GDM1 (cell line): ENCODE measurements at regions not wholly inside any gene's neighbourhood (a gene's known extent, or its start where the extent isn't known, plus 50 kb on each side); places are given as distances from the start of the nearest gene placed in this dataset.

Experiments used
- DNase-seq: peaks from one replicate; lab custom pipeline; 2025; lab: John Stamatoyannopoulos, UW

GRCh38 chr5:173763410-173763809 is 124.7 kb upstream of the CPEB4 start:
- DNase-seq, result no peak

GRCh38 chr5:173764332-173765028 is 123.7 kb upstream of the CPEB4 start:
- DNase-seq, result peak; percentile 8

- DNase-seq, result no peak
Measured at GRCh38 chr5:173765029-173765644, 123.0 kb upstream of the CPEB4 start.

- DNase-seq, result no peak
Measured at GRCh38 chr5:173765661-173766060, 122.5 kb upstream of the CPEB4 start.

GRCh38 chr5:173767574-173768266 is 120.4 kb upstream of the CPEB4 start:
- DNase-seq, result no peak

GRCh38 chr5:173768267-173768806 is 119.8 kb upstream of the CPEB4 start:
- DNase-seq, result no peak

- DNase-seq, result no peak
Measured at GRCh38 chr5:173768891-173769290, 119.3 kb upstream of the CPEB4 start.

GRCh38 chr5:173770637-173771036 is 117.5 kb upstream of the CPEB4 start:
- no peak for DNase-seq

- no peak for DNase-seq
Measured at GRCh38 chr5:173771121-173771724, 116.9 kb upstream of the CPEB4 start.

GRCh38 chr5:173771725-173772383 is 116.3 kb upstream of the CPEB4 start:
- DNase-seq, result no peak

- DNase-seq, result no peak
Measured at GRCh38 chr5:173772384-173773059, 115.6 kb upstream of the CPEB4 start.

- DNase-seq, result no peak
Measured at GRCh38 chr5:173774271-173774761, 113.8 kb upstream of the CPEB4 start.

- DNase-seq, result peak; percentile 7
Measured at GRCh38 chr5:173775261-173776197, 112.6 kb upstream of the CPEB4 start.

GRCh38 chr5:173777149-173777548 is 111.0 kb upstream of the CPEB4 start:
- no peak for DNase-seq

GRCh38 chr5:173777674-173778073 is 110.5 kb upstream of the CPEB4 start:
- no peak for DNase-seq

GRCh38 chr5:173778152-173778782 is 109.9 kb upstream of the CPEB4 start:
- DNase-seq, result peak; percentile 4

GRCh38 chr5:173778784-173779304 is 109.3 kb upstream of the CPEB4 start:
- peak; percentile 11 for DNase-seq

- no peak for DNase-seq
Measured at GRCh38 chr5:173780235-173781234, 107.6 kb upstream of the CPEB4 start.
